ENCODE measurements at regions not wholly inside any gene's neighbourhood (a gene's known extent, or its start where the extent isn't known, plus 50 kb on each side); places are given as distances from the start of the nearest gene placed in this dataset.
A peak's percentile ranks its signal among the peaks of the same experiment; 100 is the strongest.

GRCh38 chr12:24574538-24574937 lies 374.4 kb downstream of the BCAT1 start:
- Histone ChIP-seq H3K27me3 (ENCODE audit: control insufficient read depth in 1 of 2, insufficient read depth in 2 of 2, low read length in 2 of 2) (no peaks in the 10 kb centered on the region), H3K9me3 (ENCODE audit: low read length) (no peaks in the 10 kb centered on the region), H3K36me3 (ENCODE audit: insufficient read depth, low read length) (no peaks in the 10 kb centered on the region), H3K9ac (ENCODE audit: low read length) (no peak overlapping the region), H3K4me3 (ENCODE audit: low read depth in 1 of 2, low read length in 2 of 2) (no peak overlapping the region), H3K4me1 (ENCODE audit: insufficient read depth, low read length) (no peaks in the 10 kb centered on the region), H3K27ac (ENCODE audit: low read depth, low read length) (no peak overlapping the region)

DNA sequence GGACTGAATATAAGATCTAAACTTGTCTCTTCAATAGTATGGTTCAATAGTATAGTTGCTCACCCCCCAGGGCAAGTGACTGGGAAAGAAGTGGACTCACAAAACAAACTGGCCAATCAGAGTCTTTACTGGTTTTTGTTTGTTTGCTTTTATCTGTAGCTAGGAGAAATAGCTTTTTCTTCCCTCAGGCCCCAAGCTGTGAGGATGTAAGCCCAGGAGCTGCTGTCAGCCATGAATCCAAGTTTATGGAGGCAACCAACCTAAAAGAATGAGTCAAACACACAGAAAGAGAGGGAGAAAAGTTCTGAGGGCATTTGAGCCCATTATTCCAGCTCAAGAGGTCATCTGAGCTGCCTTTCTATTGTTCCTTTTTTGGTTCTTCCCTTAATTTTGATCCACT lies 375.3 kb downstream of the BCAT1 start:
- Histone ChIP-seq H3K27ac (ENCODE audit: low read depth, low read length) (no peak overlapping the region), H3K9ac (ENCODE audit: low read length) (no peak overlapping the region), H3K9me3 (ENCODE audit: low read length) (no peaks in the 10 kb centered on the region), H3K36me3 (ENCODE audit: insufficient read depth, low read length) (no peaks in the 10 kb centered on the region), H3K4me3 (ENCODE audit: low read depth in 1 of 2, low read length in 2 of 2) (no peak overlapping the region), H3K4me1 (ENCODE audit: insufficient read depth, low read length) (no peaks in the 10 kb centered on the region), H3K27me3 (ENCODE audit: control insufficient read depth in 1 of 2, insufficient read depth in 2 of 2, low read length in 2 of 2) (no peaks in the 10 kb centered on the region)

DNA sequence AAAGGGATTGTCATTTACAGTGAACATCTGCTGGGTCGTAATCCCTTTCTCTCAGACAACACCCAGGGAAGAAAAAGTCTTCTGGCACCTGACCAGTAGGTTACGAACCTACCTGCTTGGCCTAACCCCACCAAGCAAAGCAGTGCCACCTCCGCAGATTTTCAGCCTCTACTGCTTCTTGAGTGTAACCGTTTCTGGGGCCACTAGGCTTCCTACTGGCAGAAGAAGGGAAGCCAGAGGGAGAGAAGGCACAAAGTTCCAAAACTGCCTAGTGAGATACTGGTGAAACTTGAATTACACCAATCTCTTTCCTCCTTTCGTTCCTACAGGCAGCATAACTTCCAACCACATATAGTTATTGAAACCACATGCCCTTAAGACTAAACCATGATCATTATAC lies 383.6 kb downstream of the BCAT1 start:
- no peaks in the 10 kb centered on the region for H3K9me3 ChIP-seq (ENCODE audit: low read length)

GRCh38 chr12:24562771-24563431 lies 386.0 kb downstream of the BCAT1 start:
- no peaks in the 10 kb centered on the region for H3K36me3 ChIP-seq (ENCODE audit: insufficient read depth, low read length)
- H3K27ac ChIP-seq (ENCODE audit: low read depth, low read length): peak overlapping the region; percentile 67
- no peak overlapping the region for H3K9ac ChIP-seq (ENCODE audit: low read length)
- peaks cover 3% of the 10 kb centered on the region for H3K4me1 ChIP-seq (ENCODE audit: insufficient read depth, low read length)
- peak overlapping the region; percentile 71 to 72 for H3K4me3 ChIP-seq (ENCODE audit: low read depth in 1 of 2, low read length in 2 of 2)
- no peaks in the 10 kb centered on the region for H3K9me3 ChIP-seq (ENCODE audit: low read length)
- H3K27me3 ChIP-seq (ENCODE audit: control insufficient read depth in 1 of 2, insufficient read depth in 2 of 2, low read length in 2 of 2): no peaks in the 10 kb centered on the region

More for the DNA sequence above, 383.6 kb downstream of the BCAT1 start:
- H3K27ac ChIP-seq (ENCODE audit: low read depth, low read length): no peak overlapping the region
- no peaks in the 10 kb centered on the region for H3K27me3 ChIP-seq (ENCODE audit: control insufficient read depth in 1 of 2, insufficient read depth in 2 of 2, low read length in 2 of 2)
- H3K4me1 ChIP-seq (ENCODE audit: insufficient read depth, low read length): peaks cover 3% of the 10 kb centered on the region
- H3K4me3 ChIP-seq (ENCODE audit: low read depth in 1 of 2, low read length in 2 of 2): no peak overlapping the region
- no peak overlapping the region for H3K9ac ChIP-seq (ENCODE audit: low read length)
- H3K36me3 ChIP-seq (ENCODE audit: insufficient read depth, low read length): no peaks in the 10 kb centered on the region

DNA sequence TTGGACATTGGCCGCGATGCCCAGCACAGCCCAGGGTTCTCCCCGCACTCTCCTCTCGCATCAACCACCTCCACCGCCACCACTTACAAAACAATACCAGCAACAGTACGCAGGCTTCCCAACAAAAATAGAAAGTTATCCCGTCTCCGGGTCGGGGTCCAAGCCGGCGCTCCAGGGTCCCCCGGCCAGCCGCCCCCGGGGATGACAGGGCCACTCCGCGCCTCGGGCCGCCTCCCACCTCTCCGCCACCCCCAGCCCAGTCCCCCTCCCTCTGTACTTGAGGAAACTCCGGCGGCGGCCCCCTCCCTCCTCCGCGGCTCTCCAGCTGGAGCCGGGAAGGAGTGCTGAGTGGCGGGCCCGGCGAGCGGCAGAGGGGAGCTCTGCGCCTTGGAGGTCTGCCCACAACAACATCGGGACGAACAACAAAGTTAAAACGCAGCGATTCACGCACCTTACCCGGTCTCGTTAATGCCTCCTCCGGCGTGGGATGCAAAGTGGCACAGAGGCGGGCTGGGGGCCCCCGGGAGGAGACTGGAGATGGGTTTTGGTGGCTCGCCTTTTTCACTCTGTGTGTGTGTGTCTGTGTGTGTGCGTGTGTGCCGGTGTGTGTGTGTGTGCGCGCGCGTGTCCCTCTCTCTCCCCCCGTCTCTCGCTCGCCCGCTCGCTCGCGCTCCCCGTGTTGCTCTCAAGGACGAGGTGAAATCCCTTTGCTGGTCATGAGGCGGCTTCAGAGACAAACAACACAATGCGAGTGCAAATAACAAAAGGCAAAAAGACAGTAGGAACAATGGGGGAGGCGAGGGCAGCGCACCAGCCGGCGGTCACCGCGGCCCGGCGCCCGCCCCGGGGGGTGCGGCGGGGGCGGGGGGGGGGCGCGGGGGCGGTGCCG lies 386.8 kb downstream of the BCAT1 start:
- Histone ChIP-seq H3K4me1 (ENCODE audit: insufficient read depth, low read length) (peaks cover 3% of the 10 kb centered on the region), H3K4me3 (ENCODE audit: low read depth in 1 of 2, low read length in 2 of 2) (peak overlapping the region; percentile 84 to 95), H3K9me3 (ENCODE audit: low read length) (no peaks in the 10 kb centered on the region), H3K36me3 (ENCODE audit: insufficient read depth, low read length) (no peaks in the 10 kb centered on the region), H3K27ac (ENCODE audit: low read depth, low read length) (peak overlapping the region; percentile 45), H3K27me3 (ENCODE audit: control insufficient read depth in 1 of 2, insufficient read depth in 2 of 2, low read length in 2 of 2) (no peaks in the 10 kb centered on the region), H3K9ac (ENCODE audit: low read length) (peak overlapping the region; percentile 59)

GRCh38 chr12:24561411-24561871 lies 387.5 kb downstream of the BCAT1 start:
- Histone ChIP-seq H3K4me3 (ENCODE audit: low read depth in 1 of 2, low read length in 2 of 2) (peak overlapping the region; percentile 84 to 95), H3K27ac (ENCODE audit: low read depth, low read length) (peak overlapping the region; percentile 45), H3K9ac (ENCODE audit: low read length) (peak overlapping the region; percentile 59), H3K4me1 (ENCODE audit: insufficient read depth, low read length) (peaks cover 3% of the 10 kb centered on the region), H3K9me3 (ENCODE audit: low read length) (no peaks in the 10 kb centered on the region), H3K36me3 (ENCODE audit: insufficient read depth, low read length) (no peaks in the 10 kb centered on the region), H3K27me3 (ENCODE audit: control insufficient read depth in 1 of 2, insufficient read depth in 2 of 2, low read length in 2 of 2) (no peaks in the 10 kb centered on the region)

- Histone ChIP-seq H3K9ac (ENCODE audit: low read length) (peak overlapping the region; percentile 51), H3K27ac (ENCODE audit: low read depth, low read length) (peak overlapping the region; percentile 45), H3K4me3 (ENCODE audit: low read depth in 1 of 2, low read length in 2 of 2) (peak overlapping the region in 1 of 2 donors; percentile 84)
Measured at GRCh38 chr12:24560831-24561271, 388.1 kb downstream of the BCAT1 start.

GRCh38 chr12:24560192-24560775 lies 388.6 kb downstream of the BCAT1 start:
- Histone ChIP-seq H3K4me3 (ENCODE audit: low read depth in 1 of 2, low read length in 2 of 2) (peak overlapping the region in 1 of 2 donors; percentile 84), H3K9me3 (ENCODE audit: low read length) (no peaks in the 10 kb centered on the region), H3K9ac (ENCODE audit: low read length) (peak overlapping the region; percentile 51), H3K27ac (ENCODE audit: low read depth, low read length) (peak overlapping the region; percentile 45), H3K4me1 (ENCODE audit: insufficient read depth, low read length) (peaks cover 3% of the 10 kb centered on the region), H3K36me3 (ENCODE audit: insufficient read depth, low read length) (no peaks in the 10 kb centered on the region), H3K27me3 (ENCODE audit: control insufficient read depth in 1 of 2, insufficient read depth in 2 of 2, low read length in 2 of 2) (no peaks in the 10 kb centered on the region)

More at GRCh38 chr12:24560831-24561271, 388.1 kb downstream of the BCAT1 start:
- Histone ChIP-seq H3K27me3 (ENCODE audit: control insufficient read depth in 1 of 2, insufficient read depth in 2 of 2, low read length in 2 of 2) (no peaks in the 10 kb centered on the region), H3K9me3 (ENCODE audit: low read length) (no peaks in the 10 kb centered on the region), H3K4me1 (ENCODE audit: insufficient read depth, low read length) (peaks cover 3% of the 10 kb centered on the region), H3K36me3 (ENCODE audit: insufficient read depth, low read length) (no peaks in the 10 kb centered on the region)

DNA sequence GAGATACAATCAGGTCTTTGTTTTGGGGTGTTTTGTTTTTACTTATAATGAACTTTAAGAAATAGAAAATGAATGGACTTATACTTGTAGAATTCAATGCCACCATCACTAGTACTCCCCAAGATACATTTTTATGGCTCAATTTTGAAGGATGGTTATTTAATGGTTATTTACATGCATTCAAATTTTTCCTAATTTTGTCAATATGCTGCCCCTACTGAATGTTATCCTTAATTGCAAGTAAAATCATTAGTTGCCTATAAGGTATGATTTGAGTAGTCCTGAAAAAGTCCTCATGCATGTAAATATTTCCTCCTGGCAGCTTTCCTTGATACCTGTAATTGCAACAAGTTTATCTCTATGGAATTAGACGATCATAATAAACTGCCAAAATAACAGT lies 391.2 kb downstream of the BCAT1 start:
- Histone ChIP-seq H3K9me3 (ENCODE audit: low read length) (no peaks in the 10 kb centered on the region), H3K27ac (ENCODE audit: low read depth, low read length) (no peak overlapping the region), H3K36me3 (ENCODE audit: insufficient read depth, low read length) (no peaks in the 10 kb centered on the region), H3K9ac (ENCODE audit: low read length) (no peak overlapping the region), H3K4me3 (ENCODE audit: low read depth in 1 of 2, low read length in 2 of 2) (no peak overlapping the region), H3K27me3 (ENCODE audit: control insufficient read depth in 1 of 2, insufficient read depth in 2 of 2, low read length in 2 of 2) (no peaks in the 10 kb centered on the region), H3K4me1 (ENCODE audit: insufficient read depth, low read length) (no peaks in the 10 kb centered on the region)

GRCh38 chr12:24555730-24556129 lies 393.2 kb downstream of the BCAT1 start:
- Histone ChIP-seq H3K36me3 (ENCODE audit: insufficient read depth, low read length) (no peaks in the 10 kb centered on the region), H3K9me3 (ENCODE audit: low read length) (no peaks in the 10 kb centered on the region), H3K4me1 (ENCODE audit: insufficient read depth, low read length) (no peaks in the 10 kb centered on the region), H3K9ac (ENCODE audit: low read length) (no peak overlapping the region), H3K4me3 (ENCODE audit: low read depth in 1 of 2, low read length in 2 of 2) (no peak overlapping the region), H3K27ac (ENCODE audit: low read depth, low read length) (no peak overlapping the region), H3K27me3 (ENCODE audit: control insufficient read depth in 1 of 2, insufficient read depth in 2 of 2, low read length in 2 of 2) (no peaks in the 10 kb centered on the region)

DNA sequence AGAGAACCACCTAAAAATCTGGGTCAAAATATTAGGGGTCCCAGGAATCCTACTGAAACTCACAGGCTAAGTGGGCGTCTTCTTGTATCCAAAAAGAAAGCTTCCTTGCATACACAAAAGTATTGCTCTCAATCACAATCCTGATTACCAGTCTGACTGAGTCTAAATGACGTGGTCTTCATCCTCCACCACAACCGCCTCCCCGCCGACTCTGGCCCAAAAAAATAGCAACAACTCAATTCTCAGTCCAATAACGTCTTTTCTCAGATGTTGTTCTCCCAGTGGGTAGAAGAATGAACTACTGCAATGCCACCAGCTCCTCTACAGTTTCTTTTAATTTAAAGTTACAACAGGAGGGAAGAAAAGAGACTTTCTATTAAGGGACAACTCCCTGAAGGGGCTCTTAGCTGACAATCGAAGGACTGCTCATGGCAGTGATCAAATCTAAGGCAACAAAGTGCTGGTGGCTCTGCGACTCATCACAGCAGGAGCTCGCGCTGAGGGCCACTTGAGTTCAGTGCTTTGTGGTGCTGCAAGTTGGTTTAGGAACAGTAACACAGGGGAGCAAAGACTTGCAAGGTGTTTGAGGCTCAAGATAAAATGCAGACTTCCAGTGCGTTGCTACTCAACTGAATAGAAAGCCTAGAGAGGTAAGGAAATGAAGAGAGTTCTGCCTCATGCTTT lies 394.1 kb downstream of the BCAT1 start:
- Histone ChIP-seq H3K4me3 (ENCODE audit: low read depth in 1 of 2, low read length in 2 of 2) (no peak overlapping the region), H3K4me1 (ENCODE audit: insufficient read depth, low read length) (no peaks in the 10 kb centered on the region), H3K27me3 (ENCODE audit: control insufficient read depth in 1 of 2, insufficient read depth in 2 of 2, low read length in 2 of 2) (no peaks in the 10 kb centered on the region), H3K9ac (ENCODE audit: low read length) (no peak overlapping the region), H3K27ac (ENCODE audit: low read depth, low read length) (no peak overlapping the region), H3K9me3 (ENCODE audit: low read length) (no peaks in the 10 kb centered on the region), H3K36me3 (ENCODE audit: insufficient read depth, low read length) (no peaks in the 10 kb centered on the region)
